Osteoblast (primary cell): ENCODE measurements at regions not wholly inside any gene's neighbourhood (a gene's known extent, or its start where the extent isn't known, plus 50 kb on each side); places are given as distances from the start of the nearest gene placed in this dataset.

Source experiments
- DNase-seq: peaks from one replicate; pipeline ENCODE4 v3.0.0; 2011; ENCODE audit warnings: low spot score, mixed read lengths; ENCODE audit not compliant: insufficient read length; ENCODE audit errors: missing footprints
- H2AFZ ChIP-seq: 2 replicates; pipeline ENCODE4 v1.6.0; 2011; ENCODE audit warnings: mild to moderate bottlenecking, low read length
- H3K27ac ChIP-seq: 2 replicates; pipeline ENCODE4 v1.5.1; 2011; ENCODE audit warnings: mild to moderate bottlenecking, low read depth, low read length, moderate library complexity
- H3K27me3 ChIP-seq: 2 replicates; pipeline ENCODE4 v1.6.0; 2012; ENCODE audit warnings: mild to moderate bottlenecking, control low read depth, inconsistent platforms, low read length, moderate library complexity; ENCODE audit not compliant: insufficient read depth
- H3K36me3 ChIP-seq: 2 replicates; pipeline ENCODE4 v1.5.1; 2011; ENCODE audit warnings: mild to moderate bottlenecking, low read length, control low read depth, moderate library complexity; ENCODE audit not compliant: insufficient read depth
- H3K4me1 ChIP-seq: 2 replicates; pipeline ENCODE4 v1.5.1; 2011; ENCODE audit warnings: mild to moderate bottlenecking, low read length, control low read depth, moderate library complexity; ENCODE audit not compliant: insufficient read depth
- H3K4me2 ChIP-seq: 2 replicates; pipeline ENCODE4 v1.6.0; 2011; ENCODE audit warnings: mild to moderate bottlenecking, low read length; ENCODE audit not compliant: insufficient read depth
- H3K4me3 ChIP-seq: fragments of 200-600 bp; sonication (generic); 3 replicates; pipeline ENCODE4 v1.5.1; 2012; ENCODE audit warnings: mild to moderate bottlenecking, low read length, inconsistent platforms; ENCODE audit not compliant: insufficient read depth
- H3K79me2 ChIP-seq: 2 replicates; pipeline ENCODE4 v1.6.0; 2012; ENCODE audit warnings: mild to moderate bottlenecking, low read length, control low read depth, inconsistent platforms; ENCODE audit not compliant: insufficient read depth
- H3K9me3 ChIP-seq: 2 replicates; pipeline ENCODE4 v1.5.1; 2011; ENCODE audit warnings: low read depth, low read length, control low read depth
- H4K20me1 ChIP-seq: 2 replicates; pipeline ENCODE4 v1.6.0; 2012; ENCODE audit warnings: mild to moderate bottlenecking, low read length, control low read depth; ENCODE audit not compliant: insufficient read depth
- TF ChIP-seq, protein P1 (sequence below): IDR thresholded peaks from 2 replicates; pipeline ENCODE4 v1.5.1; 2011; ENCODE audit warnings: mild to moderate bottlenecking, low read depth, low read length, moderate library complexity; ENCODE audit errors: extremely low read depth

DNA sequence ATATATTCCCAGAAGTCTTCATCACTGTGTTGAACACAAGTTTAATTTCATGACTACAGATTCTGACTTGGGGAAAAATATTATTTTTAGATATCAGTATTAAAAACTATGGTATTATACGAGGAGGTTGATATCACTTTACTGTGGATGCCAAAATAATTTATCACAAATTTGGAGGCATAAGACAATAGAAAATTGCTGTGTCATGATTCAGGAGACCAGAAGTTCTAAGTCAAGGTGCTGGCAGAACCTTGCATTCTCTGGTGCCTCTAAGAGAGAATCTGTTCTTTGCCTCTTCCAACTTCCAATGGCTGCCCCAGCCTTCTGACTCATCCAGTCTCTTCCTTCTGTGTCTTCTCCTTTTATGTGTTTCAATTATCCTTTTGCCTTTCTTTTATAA lies 325.0 kb upstream of the CNTN4 start:
- no peaks in the 10 kb centered on the region for H3K4me1 ChIP-seq
- H3K4me2 ChIP-seq: no peak overlapping the region
- no peaks in the 10 kb centered on the region for H3K79me2 ChIP-seq
- H2AFZ ChIP-seq: no peak overlapping the region
- TF ChIP-seq, protein P1, sequence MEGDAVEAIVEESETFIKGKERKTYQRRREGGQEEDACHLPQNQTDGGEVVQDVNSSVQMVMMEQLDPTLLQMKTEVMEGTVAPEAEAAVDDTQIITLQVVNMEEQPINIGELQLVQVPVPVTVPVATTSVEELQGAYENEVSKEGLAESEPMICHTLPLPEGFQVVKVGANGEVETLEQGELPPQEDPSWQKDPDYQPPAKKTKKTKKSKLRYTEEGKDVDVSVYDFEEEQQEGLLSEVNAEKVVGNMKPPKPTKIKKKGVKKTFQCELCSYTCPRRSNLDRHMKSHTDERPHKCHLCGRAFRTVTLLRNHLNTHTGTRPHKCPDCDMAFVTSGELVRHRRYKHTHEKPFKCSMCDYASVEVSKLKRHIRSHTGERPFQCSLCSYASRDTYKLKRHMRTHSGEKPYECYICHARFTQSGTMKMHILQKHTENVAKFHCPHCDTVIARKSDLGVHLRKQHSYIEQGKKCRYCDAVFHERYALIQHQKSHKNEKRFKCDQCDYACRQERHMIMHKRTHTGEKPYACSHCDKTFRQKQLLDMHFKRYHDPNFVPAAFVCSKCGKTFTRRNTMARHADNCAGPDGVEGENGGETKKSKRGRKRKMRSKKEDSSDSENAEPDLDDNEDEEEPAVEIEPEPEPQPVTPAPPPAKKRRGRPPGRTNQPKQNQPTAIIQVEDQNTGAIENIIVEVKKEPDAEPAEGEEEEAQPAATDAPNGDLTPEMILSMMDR: no peak
- no peaks in the 10 kb centered on the region for H3K36me3 ChIP-seq
- H3K9me3 ChIP-seq: no peaks in the 10 kb centered on the region
- DNase-seq: no peak
- H3K4me3 ChIP-seq: no peak overlapping the region
- no peak overlapping the region for H3K27ac ChIP-seq
- no peaks in the 10 kb centered on the region for H4K20me1 ChIP-seq
- no peaks in the 10 kb centered on the region for H3K27me3 ChIP-seq

DNA sequence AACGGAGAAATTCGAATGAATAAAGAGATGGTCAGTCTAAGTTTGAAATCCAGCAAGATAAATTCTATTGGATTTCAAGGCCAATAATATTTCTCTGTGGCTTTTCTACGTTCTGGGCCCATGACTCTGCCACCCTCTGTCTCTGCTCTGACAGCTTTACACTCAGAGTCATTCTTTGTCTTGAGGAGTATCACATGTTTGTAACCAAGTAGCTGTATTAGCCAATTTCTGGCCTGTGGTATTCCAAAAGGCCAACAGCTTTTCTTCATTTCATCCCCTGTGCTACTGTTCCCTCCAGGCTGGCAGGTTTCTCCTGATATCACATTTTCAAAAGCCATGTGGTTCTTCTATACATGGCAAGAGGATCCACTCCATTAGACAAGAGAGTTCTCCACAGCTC lies 324.1 kb upstream of the CNTN4 start:
- H3K27ac ChIP-seq: no peak overlapping the region
- DNase-seq: no peak
- TF ChIP-seq, protein P1: no peak

DNA sequence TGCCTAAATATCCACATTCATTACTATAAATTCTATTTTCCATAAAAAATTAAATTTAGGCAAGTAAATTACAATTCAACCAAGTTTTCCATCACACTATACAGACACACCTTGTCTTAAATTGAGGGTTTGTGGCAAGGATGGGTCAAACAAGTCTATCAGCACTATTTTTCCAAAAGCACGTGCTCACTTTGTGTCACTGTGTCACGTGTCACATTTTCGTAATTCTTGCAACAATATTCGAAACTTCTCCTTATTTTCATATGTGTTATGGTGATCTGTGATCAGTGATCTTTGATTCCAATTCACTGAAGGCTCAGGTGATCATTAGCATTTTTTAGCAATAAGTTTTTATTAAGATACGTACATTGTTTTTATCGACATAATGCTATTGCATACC lies 323.3 kb upstream of the CNTN4 start:
- Histone ChIP-seq H2AFZ (no peak overlapping the region), H3K9me3 (no peaks in the 10 kb centered on the region), H4K20me1 (no peaks in the 10 kb centered on the region), H3K4me1 (no peaks in the 10 kb centered on the region), H3K27ac (no peak overlapping the region), H3K27me3 (no peaks in the 10 kb centered on the region), H3K36me3 (no peaks in the 10 kb centered on the region), H3K79me2 (no peaks in the 10 kb centered on the region), H3K4me3 (no peak overlapping the region), H3K4me2 (no peak overlapping the region)
- DNase-seq: no peak
- TF ChIP-seq, protein P1: no peak

More for the DNA sequence above, 324.1 kb upstream of the CNTN4 start:
- no peaks in the 10 kb centered on the region for H3K9me3 ChIP-seq
- H4K20me1 ChIP-seq: no peaks in the 10 kb centered on the region
- H3K79me2 ChIP-seq: no peaks in the 10 kb centered on the region
- H2AFZ ChIP-seq: no peak overlapping the region
- no peak overlapping the region for H3K4me3 ChIP-seq
- H3K4me2 ChIP-seq: no peak overlapping the region
- no peaks in the 10 kb centered on the region for H3K36me3 ChIP-seq
- H3K27me3 ChIP-seq: no peaks in the 10 kb centered on the region
- no peaks in the 10 kb centered on the region for H3K4me1 ChIP-seq

DNA sequence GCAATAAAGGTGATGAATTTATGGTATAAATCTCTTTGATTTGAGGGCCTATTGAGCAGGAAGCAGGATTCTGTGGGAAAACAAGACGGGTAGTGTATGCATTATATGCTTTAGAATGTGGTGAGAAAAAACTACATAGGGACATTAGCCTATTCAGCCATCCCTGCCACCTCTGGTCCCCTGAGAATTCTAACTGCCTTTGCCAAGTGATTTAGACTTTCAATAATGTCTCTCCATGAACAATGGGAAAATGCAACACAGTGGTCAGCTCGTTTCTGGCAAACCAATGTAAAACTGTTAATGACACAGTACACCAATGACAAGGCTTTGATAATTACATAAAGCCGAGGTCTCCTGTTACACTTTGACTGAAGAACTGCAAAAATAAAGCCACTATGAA lies 314.7 kb upstream of the CNTN4 start:
- Histone ChIP-seq H3K4me1 (no peaks in the 10 kb centered on the region), H2AFZ (no peak overlapping the region), H3K79me2 (no peaks in the 10 kb centered on the region), H3K9me3 (peaks cover 5% of the 10 kb centered on the region), H3K27me3 (no peaks in the 10 kb centered on the region), H3K27ac (no peak overlapping the region), H4K20me1 (no peaks in the 10 kb centered on the region), H3K36me3 (no peaks in the 10 kb centered on the region), H3K4me3 (no peak overlapping the region), H3K4me2 (no peak overlapping the region)
- peak; percentile 14 for DNase-seq
- TF ChIP-seq, protein P1: no peak
